GM21786 (cell line): ENCODE measurements at regions not wholly inside any gene's neighbourhood (a gene's known extent, or its start where the extent isn't known, plus 50 kb on each side); places are given as distances from the start of the nearest gene placed in this dataset.
"Not testable (repeated sequence)": the region's sequence is repeated elsewhere in the genome, so short reads cannot be mapped to it uniquely, and the experiment has no call there.

Experiments
- ATAC-seq: cut with Tn5 transposase; IDR thresholded peaks from one replicate; pipeline ENCODE4 v1.9.1; 2021; ENCODE audit not compliant: unreplicated experiment

GRCh38 chr12:127133675-127134335 is 1133.2 kb upstream of the TMEM132C start:
- ATAC-seq = no peak

GRCh38 chr12:127140864-127141484 is 1126.0 kb upstream of the TMEM132C start:
- not testable (repeated sequence) for ATAC-seq

- ATAC-seq = no peak
Measured at GRCh38 chr12:127143020-127143419, 1124.0 kb upstream of the TMEM132C start.

DNA sequence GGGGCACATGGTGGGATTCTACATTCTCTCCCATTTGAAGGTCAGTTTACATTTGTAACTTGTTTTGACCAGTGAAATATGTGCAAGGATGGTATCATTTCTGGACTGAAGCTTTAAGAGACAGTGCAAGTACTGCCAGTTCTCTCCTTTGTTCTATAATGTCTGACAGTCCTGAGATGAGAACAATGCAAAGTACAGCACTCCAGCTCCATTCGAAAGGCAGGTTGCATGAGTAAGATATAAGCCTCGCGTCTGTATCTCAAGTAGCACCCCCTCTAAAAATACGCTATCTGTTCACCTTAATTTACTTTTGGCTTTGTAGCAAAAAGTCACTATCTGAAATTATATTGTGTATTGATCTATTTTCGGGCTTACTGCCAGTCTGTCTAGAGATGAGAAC is 1122.2 kb upstream of the TMEM132C start:
- no peak for ATAC-seq

DNA sequence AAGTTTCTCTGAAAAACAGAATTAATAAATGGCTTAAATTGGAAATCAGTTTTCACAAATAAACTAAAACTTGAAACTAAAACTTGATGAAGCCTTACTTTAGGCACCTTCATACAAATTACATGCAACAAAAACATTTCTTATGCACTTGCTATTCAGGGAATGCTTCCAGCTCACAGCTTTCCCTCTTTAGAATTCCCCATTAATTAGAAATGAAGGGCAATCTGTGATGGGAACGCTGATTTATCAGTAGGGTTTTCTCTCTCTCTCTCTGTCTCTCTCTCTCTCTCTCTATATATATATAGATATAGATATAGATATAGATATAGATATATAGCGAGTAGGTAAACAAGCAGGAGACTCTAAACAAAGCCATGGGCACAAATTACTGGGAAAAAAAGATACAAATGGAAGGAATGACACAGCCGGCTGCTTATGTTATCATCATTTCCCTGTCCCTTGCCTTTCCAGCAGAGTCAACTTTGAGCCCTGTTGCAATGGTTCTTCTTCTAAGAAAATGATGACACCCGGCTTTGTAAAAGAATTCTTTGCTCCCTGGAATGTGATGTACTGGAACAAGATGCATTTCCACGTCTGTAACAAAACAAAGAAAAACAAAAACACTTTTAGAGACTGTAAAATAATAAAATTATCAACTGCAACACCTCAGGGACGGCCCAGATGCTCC is 1121.6 kb upstream of the TMEM132C start:
- ATAC-seq = no peak

DNA sequence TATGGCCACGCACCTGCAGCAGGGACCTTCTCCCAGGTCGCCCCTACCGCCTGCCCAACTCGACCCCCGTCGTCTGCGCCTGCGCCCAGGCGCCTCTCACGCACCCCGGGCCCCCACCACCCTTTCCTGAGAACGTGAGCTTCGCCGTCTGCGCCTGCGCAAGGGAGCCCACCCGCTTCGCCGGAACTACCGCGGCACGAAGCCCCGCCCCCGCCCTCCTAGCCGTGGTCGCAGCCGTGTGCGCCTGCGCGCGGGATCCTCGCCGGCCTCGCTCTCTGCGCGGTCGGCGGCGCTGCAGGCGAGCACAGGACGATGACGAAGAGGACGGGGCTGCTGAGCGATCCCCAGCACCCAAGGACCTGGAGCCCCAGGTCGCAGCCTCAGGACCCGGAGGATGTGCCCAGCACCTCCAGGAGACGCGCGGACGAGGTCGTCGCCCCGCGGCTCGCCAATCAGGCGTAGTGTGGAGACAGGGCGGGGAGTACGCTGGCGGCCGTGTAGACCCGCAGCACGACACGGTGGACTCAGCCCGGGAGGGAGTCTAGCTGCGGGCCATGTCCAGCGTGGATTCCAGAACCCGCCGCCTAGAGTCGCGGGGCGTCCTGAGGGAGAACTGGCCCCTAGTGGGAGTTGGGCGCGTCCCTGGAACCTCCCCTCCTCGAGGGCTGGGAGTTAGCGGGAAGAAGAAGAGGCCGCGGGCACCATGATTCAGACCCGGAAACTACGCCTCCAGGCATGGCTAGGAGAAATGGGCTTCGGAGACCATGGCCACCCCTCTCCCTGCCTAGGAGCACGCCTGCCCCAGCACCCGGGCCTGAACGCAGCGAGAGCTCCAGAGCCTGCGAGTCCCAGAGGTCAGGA is 1120.8 kb upstream of the TMEM132C start:
- ATAC-seq = no peak

GRCh38 chr12:127146991-127147718 is 1119.8 kb upstream of the TMEM132C start:
- no peak for ATAC-seq

- ATAC-seq = no peak
Measured at GRCh38 chr12:127147724-127148123, 1119.2 kb upstream of the TMEM132C start.

- ATAC-seq = no peak
Measured at GRCh38 chr12:127148318-127148717, 1118.7 kb upstream of the TMEM132C start.

- no peak for ATAC-seq
Measured at GRCh38 chr12:127149226-127149964, 1117.6 kb upstream of the TMEM132C start.

- peak; percentile 78 for ATAC-seq
Measured at GRCh38 chr12:127150028-127150427, 1116.9 kb upstream of the TMEM132C start.

- ATAC-seq = no peak
Measured at GRCh38 chr12:127150479-127150878, 1116.5 kb upstream of the TMEM132C start.

DNA sequence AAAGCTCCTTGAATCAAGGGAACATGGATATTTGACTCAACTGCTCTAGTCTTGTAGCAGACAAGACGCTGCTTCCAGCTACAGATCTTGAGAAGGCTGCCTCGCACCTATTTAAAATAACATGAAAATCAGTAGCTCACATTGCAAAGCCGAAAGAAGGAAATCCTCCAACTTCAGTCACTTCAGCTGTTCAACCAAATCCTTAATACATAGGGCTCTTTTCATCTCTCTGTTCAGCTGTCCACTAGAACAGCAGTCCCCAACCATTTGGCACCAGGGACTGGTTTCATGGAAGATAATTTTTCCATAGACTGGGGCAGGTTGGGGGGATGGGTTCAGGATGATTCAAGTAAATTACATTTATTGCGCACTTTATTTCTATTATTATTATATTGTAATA is 1116.0 kb upstream of the TMEM132C start:
- no peak for ATAC-seq

DNA sequence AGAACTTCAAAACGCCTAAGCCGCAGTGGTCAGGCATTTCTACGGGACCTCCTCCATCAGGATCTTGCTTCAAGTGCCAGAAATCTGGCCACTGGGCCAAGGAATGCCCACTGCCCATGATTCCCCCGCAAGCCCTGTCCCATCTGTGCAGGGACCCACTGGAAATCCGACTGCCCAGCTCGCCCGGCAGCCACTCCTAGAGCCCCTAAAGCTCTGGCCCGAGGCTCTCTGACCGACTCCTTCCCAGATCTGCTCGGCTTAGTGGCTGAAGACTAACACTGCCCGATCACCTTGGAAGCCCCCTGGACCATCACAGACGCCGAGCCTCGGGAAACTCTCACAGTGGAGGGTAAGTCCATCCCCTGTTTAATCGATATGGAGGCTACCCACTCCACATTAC is 1113.0 kb upstream of the TMEM132C start:
- ATAC-seq = no peak

GRCh38 chr12:127154830-127155229 is 1112.1 kb upstream of the TMEM132C start:
- not testable (repeated sequence) for ATAC-seq

- ATAC-seq = not testable (repeated sequence)
Measured at GRCh38 chr12:127155935-127156619, 1110.9 kb upstream of the TMEM132C start.

GRCh38 chr12:127157501-127158366 is 1109.2 kb upstream of the TMEM132C start:
- not testable (repeated sequence) for ATAC-seq

DNA sequence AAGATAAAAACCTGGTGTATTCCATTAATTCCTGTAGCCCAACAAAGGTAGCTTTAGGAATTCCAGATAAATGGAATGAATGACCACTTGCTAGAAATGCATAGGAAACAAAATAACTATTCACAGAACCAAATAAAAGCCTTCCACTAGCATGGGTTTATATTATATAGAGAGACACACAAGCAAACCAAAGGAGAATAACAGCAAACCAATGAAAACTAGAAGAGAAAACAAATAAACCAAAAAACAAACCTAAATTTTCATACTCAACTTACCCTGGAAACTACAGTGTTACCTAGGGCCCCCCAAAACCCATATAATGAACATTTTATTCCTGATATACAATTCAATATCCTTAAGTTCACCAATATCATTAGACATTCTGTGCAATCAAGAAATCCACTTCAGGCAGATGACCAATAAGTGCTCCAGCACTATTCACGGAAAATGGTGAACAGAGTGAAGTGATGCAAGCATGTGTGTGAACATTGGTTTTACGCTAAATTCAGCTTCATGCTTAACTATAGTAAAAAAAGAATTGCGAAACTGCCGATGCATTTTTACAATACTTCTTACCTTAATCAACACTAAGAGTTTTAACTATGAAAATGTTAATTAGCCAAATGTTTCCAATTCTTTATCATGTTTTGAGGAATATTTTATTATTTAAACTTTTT is 1108.4 kb upstream of the TMEM132C start:
- no peak for ATAC-seq
